Stimulated activated CD4-positive, alpha-beta T cell treated with anti-CD3 and anti-CD28 coated beads, Interleukin-1b, Interleukin-23, amount 100 ng/mL, for 1 hour (primary cell): ENCODE measurements at regions not wholly inside any gene's neighbourhood (a gene's known extent, or its start where the extent isn't known, plus 50 kb on each side); places are given as distances from the start of the nearest gene placed in this dataset.
"Not testable (repeated sequence)": the region's sequence is repeated elsewhere in the genome, so short reads cannot be mapped to it uniquely, and the experiment has no call there.

ENCODE experiments used
- DNase-seq, 2 donors: peaks; one replicate each; pipeline ENCODE4 v3.0.0-alpha.2; 2020; ENCODE audit warnings: low read depth in 2 of 2

DNA sequence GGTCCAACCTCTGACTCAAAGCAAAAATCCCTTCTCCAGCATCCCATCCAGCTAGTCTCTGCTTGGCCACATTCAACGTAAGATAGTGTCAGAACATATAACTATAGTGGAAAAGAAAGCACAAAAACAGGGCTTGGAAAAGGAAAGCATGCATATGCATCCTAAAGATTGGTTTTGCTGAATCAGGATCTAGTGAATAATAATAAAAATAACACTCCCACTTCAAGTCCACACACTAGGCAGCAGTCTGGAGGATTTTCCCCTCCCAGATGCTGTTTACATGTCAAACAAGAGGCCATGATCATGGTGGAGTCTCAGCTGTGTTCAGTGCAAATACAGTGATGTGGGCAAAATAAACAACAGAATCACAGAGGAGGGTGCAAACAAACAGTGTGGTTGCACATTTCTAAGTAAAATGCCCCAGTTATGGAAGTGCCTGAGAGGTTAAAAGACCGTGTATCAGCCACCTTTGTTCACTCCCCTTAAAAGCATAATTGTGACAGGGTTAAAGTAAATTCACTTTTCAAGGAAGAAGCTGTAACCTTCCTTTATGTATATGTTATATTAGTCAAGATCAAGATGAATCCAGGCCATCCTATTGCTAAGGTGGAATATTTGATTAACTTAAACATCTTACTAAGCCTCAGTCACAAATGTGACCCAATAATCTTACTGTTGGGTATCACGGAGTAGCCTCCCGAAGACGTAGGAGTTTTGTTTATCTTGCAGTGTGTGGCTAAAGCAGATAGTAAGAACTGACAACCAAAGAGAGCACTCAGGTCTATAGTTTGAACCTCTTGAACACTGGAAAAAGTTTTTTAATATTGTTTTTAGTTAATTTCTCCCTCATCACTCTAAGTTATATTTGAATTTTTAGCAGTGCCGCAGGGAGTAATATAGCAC lies 424.5 kb downstream of the SOX2 start:
- no peak for DNase-seq

DNA sequence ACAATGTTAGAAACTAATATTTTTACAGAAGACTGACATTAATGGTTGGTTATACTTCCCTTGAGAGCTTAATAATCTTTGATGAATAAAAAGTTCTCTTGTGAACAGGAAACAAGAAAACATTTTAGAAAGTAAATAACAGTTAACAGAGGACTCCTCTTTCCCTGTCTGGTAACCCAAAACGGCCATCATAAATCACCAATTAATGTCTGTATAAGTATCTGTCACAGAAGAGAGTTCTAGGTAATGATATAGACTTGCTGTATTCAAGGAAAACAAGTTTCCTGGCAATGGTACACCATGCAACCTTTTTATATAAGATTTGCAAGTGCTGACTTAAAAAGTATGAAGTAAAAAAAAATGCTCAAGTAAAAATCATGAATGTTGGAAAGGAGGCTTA lies 426.7 kb downstream of the SOX2 start:
- DNase-seq = no peak

DNA sequence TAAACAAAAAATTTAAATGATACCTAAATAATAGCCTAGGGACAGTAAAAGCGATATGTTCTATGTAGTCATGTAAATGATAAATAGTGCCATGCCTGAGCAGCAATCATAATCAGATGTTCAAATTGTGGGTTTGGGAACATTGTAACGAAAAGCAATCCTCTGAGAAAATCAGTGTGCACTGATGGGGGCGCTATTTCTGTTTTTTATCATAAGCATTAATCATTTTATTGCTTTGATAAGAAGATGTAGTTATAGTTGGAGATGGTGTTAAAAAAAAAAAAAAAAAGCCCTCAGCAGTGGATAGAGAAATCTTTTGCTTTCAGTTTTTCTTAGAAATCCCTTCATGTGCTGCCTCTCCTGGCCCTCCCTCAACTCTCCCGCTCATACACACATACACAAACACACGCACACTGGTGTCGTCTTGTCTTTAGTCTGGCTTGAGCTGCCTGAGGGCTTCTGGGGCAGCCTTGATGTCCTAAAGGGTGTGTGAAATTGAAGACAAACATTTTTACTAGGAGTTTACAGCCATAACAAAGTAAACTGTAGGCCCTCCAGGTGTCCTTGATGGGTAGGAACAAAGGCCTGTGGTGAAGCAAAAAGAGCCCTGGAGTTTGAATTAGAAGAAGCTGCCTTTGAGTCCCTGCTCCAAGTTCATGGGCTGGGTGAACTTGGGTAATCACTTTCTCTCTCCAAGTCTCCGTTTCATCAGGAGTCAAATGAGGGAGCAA lies 428.1 kb downstream of the SOX2 start:
- DNase-seq = no peak

DNA sequence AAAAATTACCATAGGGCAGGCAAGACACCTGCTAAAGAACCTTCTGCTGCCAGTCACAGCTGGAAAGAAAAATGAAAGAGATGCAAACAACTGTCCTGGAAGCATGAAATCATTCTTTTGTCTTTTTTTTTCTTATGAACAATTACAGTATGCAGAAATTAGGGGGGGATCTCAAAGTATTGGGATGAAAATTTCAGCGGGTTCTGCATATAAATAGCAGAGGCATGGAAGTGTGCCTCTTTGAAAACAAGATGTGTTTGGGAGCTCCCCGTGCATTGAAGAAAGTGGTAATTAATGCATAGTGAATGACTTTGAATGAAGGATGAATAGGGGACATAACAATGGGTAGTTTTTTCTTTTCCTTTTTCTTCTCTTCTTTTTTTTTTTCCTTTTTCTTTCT lies 431.2 kb downstream of the SOX2 start:
- no peak for DNase-seq

DNA sequence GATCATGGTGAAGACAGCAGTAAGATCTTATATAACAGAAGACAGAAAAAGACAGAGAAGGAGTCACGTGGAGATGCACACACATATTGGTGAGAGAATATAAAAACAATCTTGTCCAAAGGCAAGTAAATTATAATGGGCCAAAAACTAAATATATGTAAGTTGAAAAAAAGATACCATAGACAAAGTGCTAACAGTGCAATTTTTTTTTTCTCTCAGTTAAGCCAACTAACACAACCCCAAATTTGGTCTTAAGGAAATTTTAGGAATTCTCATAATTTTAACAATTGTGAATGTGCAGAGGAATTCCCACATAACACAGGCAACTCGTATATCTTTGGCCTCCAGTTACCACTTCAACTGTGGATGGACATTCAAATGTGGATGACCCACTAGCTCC lies 432.2 kb downstream of the SOX2 start:
- no peak for DNase-seq

DNA sequence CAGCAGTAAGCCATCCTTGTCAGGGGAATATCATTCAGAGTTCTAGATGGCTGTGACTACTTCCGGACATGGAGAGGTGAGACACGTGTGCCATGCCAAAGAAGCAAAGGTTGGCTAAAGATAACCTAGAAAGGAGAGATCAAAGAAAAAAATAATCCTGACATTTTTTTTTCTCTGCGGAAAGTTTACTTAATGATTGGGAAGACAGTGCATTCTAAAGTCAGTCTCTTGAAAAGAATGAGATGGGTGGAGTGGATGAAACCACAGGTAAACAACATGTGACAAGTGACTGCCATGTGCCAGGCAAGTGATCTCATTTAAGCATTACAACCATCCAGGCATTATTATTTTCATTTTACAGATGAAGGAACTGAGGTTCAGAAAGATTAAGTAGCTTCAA lies 436.6 kb downstream of the SOX2 start:
- DNase-seq = no peak

DNA sequence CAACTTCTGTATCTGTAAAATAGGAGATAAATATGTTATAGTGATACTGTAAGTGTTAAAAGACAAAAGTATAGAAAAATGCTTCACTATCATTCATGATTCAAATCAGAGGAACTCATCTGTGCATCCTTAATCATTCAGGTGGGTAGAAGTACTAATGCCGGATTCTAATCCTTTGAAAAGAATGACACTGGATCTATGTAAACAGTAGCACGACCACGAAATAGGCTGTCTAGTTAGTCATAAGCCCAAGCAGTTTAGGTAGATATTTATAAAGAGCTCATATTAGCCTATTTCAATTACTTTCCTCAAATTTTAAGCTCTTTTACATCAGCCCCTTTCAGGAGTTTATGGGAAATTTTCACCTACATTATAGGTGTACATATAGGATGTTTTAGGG lies 437.9 kb downstream of the SOX2 start:
- no peak for DNase-seq

DNA sequence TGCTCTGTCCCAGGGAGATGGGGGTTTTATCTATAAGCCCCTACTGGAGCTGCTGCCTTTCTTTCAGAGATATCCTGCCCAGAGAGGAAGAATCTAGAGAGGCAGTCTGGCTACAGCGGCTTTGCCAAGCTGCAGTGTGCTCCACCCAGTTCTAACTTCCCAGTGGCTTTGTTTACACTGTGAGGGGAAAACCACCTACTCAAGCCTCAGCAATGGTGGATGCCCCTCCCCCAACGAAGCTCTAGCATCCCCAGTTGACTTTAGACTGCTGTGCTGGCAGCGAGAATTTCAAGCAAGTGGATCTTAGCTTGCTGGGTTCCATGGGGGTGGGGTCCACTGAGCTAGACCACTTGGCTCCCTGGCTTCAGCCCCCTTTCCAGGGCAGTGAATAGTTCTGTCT lies 444.6 kb downstream of the SOX2 start:
- DNase-seq = not testable (repeated sequence)

DNA sequence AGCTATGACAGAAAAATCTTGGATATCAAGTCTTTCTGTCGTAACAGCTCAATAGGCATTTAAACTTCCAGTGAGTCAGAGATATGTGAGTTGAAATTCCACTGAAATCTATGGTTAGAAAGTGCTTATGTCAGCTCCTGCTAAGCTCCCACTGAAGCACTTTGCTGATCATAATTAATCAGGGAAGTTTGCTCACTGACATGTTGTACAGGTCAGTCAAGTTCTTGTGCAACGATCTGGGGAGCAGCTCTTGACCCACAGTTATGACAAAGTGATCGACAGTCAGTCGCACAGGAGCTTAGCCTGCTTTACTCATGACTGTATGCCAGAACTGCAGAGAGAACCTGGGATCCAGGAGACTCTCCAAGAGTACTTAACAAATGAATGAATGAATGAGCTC lies 453.5 kb downstream of the SOX2 start:
- no peak for DNase-seq

DNA sequence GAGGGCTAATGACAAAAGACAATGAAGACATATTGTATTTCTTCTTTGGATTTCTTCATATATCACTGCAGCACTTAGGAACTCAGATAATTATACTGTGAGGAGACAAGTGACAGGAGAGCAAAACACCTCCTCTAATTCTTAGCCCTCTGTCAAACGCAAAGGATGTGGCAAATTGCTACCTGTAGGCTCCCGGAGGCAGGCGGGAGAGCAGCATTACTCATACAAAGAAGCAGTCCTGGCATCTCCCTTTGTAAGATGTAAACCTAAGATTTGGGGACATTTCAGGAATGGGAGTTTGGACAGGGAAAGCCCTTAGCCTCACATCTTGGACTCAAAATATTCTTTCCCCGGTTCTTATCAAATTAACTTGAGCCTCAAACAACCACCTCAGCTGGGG lies 460.8 kb downstream of the SOX2 start:
- no peak for DNase-seq

DNA sequence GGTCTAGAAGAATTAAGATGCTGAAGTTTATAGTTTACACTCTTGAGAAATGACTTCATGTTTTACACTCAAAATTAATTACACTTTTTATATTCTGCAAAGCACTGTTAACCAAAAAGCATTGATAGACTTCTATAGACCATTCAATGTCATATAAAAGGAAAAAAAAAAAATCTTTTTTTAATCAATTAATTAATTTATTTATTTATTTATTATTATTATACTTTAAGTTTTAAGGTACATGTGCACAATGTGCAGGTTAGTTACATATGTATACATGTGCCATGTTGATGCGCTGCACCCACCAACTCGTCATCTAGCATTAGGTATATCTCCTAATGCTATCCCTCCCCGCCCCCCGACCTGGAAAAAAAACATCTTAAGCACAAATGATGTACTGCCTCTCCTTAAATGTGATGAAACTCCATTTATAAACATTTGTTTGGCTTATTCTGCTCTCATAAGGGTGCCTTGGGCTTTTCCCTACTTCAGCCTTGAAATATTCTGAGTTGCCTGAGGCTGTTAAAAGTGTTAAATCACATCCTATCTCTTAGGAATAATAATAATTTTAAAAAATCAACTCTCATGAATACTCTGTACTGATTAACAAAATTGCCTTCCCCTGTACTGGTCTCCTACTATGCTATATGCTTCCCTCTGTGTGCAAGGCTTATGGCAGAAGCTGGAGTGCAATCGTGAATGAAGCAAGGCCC lies 466.9 kb downstream of the SOX2 start:
- no peak for DNase-seq

DNA sequence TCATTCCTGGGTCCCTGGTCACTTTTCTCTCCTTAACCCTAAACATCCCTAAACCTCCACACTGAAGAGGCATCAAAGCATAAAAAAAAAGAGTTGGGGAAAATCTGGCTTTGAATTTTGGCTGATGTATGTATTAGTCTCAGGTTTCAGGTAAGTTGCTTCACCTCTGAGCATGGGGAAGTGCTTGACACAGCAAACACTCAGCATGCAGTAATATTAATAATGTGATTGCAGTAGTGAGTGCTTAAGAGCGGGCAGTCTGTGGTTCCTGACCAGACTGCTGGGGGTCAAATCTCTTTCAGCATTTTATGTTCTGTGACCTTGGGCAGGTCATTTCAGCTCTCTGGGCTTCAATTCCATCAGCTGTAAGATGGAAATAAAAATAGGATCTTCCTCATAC lies 467.9 kb downstream of the SOX2 start:
- no peak for DNase-seq

DNA sequence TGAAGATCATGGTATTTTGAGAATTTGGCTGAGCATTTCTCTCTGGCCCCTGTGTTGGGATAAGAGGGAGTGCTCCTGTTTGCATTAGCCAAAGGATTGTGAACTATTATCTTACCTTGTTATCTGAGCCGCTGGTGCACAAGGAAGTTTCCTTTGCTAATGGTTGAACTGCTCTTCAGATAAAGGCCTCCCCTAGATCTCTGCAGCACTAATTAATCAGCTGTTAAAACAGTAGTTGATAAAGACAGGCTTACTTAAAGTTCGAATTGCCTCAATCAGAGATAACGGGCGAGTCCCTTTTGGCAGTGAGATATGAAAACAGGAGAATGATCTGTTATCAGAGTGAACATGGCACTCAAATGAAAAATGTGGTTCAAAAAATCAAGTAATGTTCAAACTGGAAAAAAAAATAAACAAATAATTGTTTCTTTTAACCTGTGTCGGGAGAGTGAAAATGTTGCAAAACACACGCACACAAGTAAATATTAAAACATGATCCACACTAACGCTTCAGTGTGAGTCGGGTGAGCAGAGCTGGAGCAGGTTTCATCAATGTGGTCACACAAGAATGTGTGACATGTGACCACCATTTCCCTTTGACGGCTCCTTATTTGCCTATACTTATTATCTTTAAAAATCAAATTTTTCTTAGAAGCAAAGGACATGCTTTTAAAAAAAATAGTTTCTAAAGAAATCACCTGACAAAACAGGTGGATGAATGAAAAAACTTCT lies 469.1 kb downstream of the SOX2 start:
- no peak for DNase-seq

DNA sequence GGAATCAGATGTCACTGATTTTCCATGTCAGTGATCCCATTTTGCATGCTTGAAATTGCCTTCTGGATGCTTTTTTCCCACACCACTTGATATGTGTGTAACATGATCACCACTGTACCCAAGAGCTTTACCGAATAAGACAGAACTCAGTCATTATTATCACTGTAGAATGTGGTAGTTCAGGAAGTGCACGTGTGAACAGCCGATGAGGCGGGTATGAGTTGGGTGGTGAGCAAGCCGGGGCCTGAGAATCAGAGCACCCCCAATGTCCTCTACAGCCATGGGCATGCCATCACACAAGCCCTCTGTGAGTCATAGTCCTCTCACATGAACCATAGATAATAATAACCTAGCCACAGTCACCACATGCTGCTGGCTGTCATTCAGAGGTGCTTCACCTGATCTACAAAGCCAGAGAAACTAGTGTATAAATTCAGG lies 470.8 kb downstream of the SOX2 start:
- no peak for DNase-seq

DNA sequence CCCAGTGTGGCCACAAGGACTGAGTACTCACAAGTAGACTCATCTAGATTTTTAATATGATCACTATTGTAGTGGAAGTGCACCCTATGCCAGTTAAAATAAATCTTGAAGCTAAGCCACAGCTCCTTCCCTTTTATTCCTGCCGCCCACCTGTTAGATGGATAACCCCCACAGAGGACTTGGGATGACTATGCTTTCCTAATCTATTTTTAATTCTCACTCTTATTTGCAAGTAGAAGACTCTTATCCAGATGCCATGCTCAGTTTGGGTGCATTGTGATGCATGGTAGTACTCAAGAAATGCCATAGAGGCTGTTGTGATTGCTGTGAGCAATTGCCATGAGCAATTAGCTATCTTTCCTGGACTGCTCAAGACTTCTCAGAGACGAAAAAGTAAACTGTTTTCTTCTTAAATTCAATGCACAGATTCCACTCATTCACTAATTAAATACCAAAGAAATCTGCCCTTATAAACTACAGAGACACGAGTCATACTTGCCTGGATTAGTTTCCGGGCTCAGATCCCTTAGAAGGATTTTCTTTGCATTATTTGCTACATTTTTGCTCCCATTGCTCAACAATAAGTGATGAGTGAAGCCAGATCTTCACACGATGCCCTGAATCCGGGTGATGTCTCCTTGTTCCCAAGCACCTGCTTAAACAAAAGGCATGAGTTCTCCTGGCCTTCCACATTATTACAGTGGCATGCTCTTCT lies 472.1 kb downstream of the SOX2 start:
- no peak for DNase-seq

DNA sequence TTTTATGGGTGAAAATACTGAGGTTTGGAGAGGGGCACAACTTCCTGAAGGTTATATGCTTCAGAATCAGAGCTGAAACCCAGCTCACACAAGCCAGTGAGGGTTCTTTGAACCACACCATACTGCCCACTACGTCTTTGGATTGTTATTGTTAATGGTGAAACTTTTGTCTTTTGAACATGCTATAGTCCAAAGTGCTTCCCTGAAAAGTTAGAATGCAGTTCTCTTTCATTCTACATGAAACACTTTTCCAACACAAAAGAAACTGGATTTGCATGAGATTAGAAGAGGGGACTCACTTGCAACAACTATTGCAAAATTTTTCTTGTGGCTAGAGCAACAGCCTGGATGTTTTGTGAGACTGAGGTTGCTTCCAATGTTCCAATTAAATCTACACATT lies 473.6 kb downstream of the SOX2 start:
- DNase-seq = no peak

DNA sequence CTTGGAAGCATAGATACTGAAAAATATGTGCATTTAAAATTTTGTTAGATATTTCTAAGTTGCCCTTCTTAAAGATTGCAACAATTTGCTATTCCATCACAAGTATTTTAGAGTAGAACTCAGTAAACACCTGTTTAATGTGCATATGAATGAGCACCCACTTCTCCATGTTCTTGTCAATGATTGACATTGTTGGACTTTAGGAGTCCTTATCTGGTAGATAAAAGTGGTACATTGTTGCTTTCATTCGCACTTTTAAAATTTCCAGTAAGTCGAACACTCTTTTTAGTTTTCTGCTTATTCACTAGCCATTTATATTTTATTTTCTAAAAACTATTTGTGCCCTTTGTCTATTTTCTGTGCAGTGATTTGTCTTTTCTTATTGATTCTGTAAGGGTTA lies 478.3 kb downstream of the SOX2 start:
- DNase-seq = no peak

DNA sequence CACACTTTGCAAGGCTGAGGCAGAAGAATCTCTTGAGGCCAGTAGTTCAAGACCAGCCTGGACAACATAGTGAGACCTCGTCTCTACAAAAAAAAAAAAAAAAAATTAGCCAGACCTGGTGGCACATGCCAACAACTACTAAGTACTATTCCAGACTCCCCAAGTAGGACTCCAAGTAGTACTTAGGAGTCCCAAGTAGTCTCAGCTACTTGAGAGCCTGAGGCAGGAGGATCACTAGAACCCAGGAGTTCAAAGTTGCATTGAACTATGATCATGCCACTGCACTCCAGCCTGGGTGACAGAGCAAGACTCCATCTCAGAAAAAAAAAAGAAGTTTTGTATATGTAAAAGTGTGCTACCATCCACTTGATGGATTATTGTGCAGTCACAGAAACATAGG lies 486.6 kb downstream of the SOX2 start:
- no peak for DNase-seq

DNA sequence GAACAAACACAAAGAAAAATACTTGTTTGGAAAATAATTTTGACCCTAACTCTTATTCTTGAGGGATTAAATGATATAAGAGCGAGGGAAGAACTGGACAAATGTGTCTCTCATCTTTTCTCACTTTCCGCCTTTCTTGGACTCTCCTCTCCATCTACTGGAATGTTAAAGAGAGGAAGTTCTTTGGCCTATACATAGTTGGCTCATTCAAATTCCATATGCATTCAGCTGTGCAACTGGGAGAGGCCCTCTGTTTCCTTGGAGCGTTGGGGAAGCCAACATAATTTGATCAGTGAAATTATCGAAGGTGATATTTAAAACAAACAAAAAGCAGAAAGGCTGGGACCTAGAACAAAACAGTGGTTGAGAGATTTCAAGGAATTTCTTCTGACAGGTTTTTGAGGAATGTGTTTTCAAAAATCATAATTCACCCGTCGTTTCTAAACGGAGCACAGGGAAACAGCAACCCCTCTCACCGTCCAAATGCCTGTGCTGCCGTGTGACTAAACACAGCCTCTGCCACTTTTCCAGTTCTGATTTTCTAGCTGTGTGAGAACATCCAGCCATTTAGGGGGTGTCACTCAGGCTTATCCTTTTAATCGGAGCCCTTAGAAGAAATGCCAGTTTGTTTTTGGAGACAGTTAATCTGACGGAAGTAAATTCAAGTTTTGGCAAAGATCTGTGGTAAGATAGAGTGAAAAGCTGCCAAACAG lies 489.9 kb downstream of the SOX2 start:
- DNase-seq = no peak

DNA sequence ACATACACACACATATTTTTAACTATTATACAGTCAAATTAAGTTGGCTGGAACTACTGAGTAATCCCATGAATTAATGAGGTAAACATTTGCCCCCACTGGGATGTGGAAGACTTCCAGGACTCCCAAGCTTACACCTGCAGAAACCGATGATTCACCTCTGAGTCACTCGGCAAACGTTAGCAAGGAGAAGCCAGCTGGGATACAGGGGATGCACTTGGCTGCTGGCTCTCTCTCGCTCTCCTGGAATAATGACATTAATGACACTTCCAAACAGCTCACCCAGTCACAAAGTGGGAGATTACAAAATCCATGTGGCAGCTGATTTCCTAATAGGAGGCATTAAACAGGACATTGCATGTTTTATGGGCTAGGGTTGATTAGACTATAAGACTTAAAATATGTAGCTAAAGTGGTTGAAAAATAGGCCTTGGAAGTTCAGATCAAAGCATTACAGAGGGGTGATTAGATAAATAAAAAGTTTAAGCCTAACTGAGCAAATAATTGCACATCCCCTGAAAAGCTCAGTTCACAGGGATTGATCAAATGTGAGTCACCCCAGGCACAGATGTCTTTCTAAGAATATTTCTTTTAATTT lies 500.9 kb downstream of the SOX2 start:
- DNase-seq = no peak
